ENCODE measurements at regions not wholly inside any gene's neighbourhood (a gene's known extent, or its start where the extent isn't known, plus 50 kb on each side); places are given as distances from the start of the nearest gene placed in this dataset.

- H3K56ac ChIP-seq (ENCODE audit: insufficient read length, low read depth, low read length): no peak overlapping the region
- H2BK5ac ChIP-seq (ENCODE audit: insufficient read length, low read length): no peak overlapping the region
- peaks cover 0 to 3% of the 10 kb centered on the region in 2 experiments; a peak in 1 of 4 replicates for H3K4me1 Mint-ChIP-seq
- no peak overlapping the region for H3K4ac ChIP-seq (ENCODE audit: low read depth, low read length)
- H4K5ac ChIP-seq (ENCODE audit: insufficient read length, low read depth, low read length): no peak overlapping the region
- H3K4me1 ChIP-seq (ENCODE audit: insufficient read depth, low read length): no peaks in the 10 kb centered on the region; the same call in 1 of the 2 replicates
- H2BK12ac ChIP-seq (ENCODE audit: insufficient read length, low read depth, low read length): no peak overlapping the region
- H2AFZ ChIP-seq (ENCODE audit: low read length): no peak overlapping the region
- H3K27ac ChIP-seq (ENCODE audit: insufficient read length, low read depth, low read length): no peak overlapping the region
- no peaks in the 10 kb centered on the region; a peak in 1 of 5 replicates for H3K9me3 Mint-ChIP-seq
- H3K18ac ChIP-seq (ENCODE audit: insufficient read length, low read depth, low read length): no peak overlapping the region
- DNase-seq: no peak
- H4K8ac ChIP-seq (replicated peaks; ENCODE audit: insufficient read length, low read depth, low read length): no peak overlapping the region
- no peaks in the 10 kb centered on the region for H3K36me3 Mint-ChIP-seq (ENCODE audit: insufficient read depth in 1 of 3, low read depth in 3 of 3)
- H2BK20ac ChIP-seq (ENCODE audit: low read depth, low read length, poor library complexity, severe bottlenecking): no peak overlapping the region
- no peak overlapping the region for H3K23ac ChIP-seq (ENCODE audit: insufficient read length, low read depth, low read length)
- no peak overlapping the region for H3K9ac ChIP-seq (ENCODE audit: extremely low read depth, insufficient read length, low read length)
- no peak overlapping the region for H3K4me2 ChIP-seq (ENCODE audit: insufficient read depth, insufficient read length, low read length)
- H3K27ac Mint-ChIP-seq: no peak overlapping the region
- no peaks in the 10 kb centered on the region for H3K9me3 ChIP-seq (ENCODE audit: control insufficient read depth, low read depth, low read length)
- no peaks in the 10 kb centered on the region for H3K27me3 ChIP-seq (ENCODE audit: insufficient read depth, low read length)
- H2BK15ac ChIP-seq (ENCODE audit: low read depth, low read length): no peak overlapping the region
- H3K23me2 ChIP-seq (ENCODE audit: insufficient read length, low read depth, low read length, poor library complexity, severe bottlenecking): no peaks in the 10 kb centered on the region
- no peaks in the 10 kb centered on the region for H3K79me2 ChIP-seq (ENCODE audit: insufficient read depth, low read length)
- no peaks in the 10 kb centered on the region for H4K20me1 ChIP-seq (ENCODE audit: control insufficient read depth, insufficient read depth, insufficient read length)
- TF ChIP-seq CTCF (conservative IDR thresholded peaks at IDR 0.05): no peak
- H3T11ph ChIP-seq (ENCODE audit: low read length): no peak overlapping the region
- H3K14ac ChIP-seq (ENCODE audit: insufficient read depth, low read length): no peak overlapping the region
- no peaks in the 10 kb centered on the region for H3K79me1 ChIP-seq (ENCODE audit: insufficient read depth, low read depth, low read length, poor library complexity, severe bottlenecking)
- H4K91ac ChIP-seq (ENCODE audit: insufficient read length, low read depth, low read length): no peak overlapping the region
- no peak overlapping the region for H2BK120ac ChIP-seq (ENCODE audit: low read depth, low read length, poor library complexity, severe bottlenecking)
- no peak overlapping the region for H2AK5ac ChIP-seq (ENCODE audit: insufficient read length, low read length)
- H3K4me3 Mint-ChIP-seq: no peak overlapping the region
- no peaks in the 10 kb centered on the region for H3K27me3 Mint-ChIP-seq (ENCODE audit: low read depth)
Observed at GRCh38 chr9:72415163-72415562, 50.2 kb upstream of the ZFAND5 start.
